Activated CD8-positive, alpha-beta T cell treated with anti-CD3 and anti-CD28 coated beads for 36 hours (primary cell): ENCODE measurements at regions not wholly inside any gene's neighbourhood (a gene's known extent, or its start where the extent isn't known, plus 50 kb on each side); places are given as distances from the start of the nearest gene placed in this dataset.
A peak's percentile ranks its signal among the peaks of the same experiment; 100 is the strongest.

Experiments used
- ATAC-seq: fragments of 200-7000 bp; cut with Tn5 transposase; one replicate; pipeline ENCODE4 v1.10.0; 2021; ENCODE audit warnings: mild to moderate bottlenecking, moderate library complexity
- CTCF ChIA-PET: fragments of 350-600 bp; sonication (Branson Sonifier 250); formaldehyde crosslinking; loops from one replicate; lab custom pipeline; 2021; ENCODE audit warnings: antibody characterized with exemption; lab: Charles Lee
- POLR2A ChIA-PET: fragments of 350-600 bp; sonication (Branson Sonifier 250); formaldehyde crosslinking; loops from one replicate; lab custom pipeline; 2021; ENCODE audit warnings: antibody characterized with exemption; lab: Charles Lee
- DNase-seq: peaks from one replicate; pipeline ENCODE4 v3.0.0-alpha.2; 2020
- H3K27ac Mint-ChIP-seq: one replicate; pipeline ENCODE4 v1.8.0; 2021; ENCODE audit warnings: mild to moderate bottlenecking, mixed read lengths
- H3K27me3 Mint-ChIP-seq: one replicate; pipeline ENCODE4 v1.8.0; 2021; ENCODE audit warnings: mixed read lengths
- H3K36me3 Mint-ChIP-seq: one replicate; pipeline ENCODE4 v1.8.0; 2021; ENCODE audit warnings: low read depth, mixed read lengths
- H3K4me1 Mint-ChIP-seq: one replicate; pipeline ENCODE4 v1.8.0; 2021; ENCODE audit warnings: low read depth, mixed read lengths
- H3K4me3 Mint-ChIP-seq: one replicate; pipeline ENCODE4 v1.8.0; 2021; ENCODE audit warnings: mild to moderate bottlenecking, moderate library complexity, mixed read lengths
- H3K9me3 Mint-ChIP-seq: one replicate; pipeline ENCODE4 v1.8.0; 2021; ENCODE audit warnings: mixed read lengths
- intact Hi-C: fragments of 100-400 bp; cut with micrococcal nuclease; formaldehyde crosslinking; loops from one replicate; pipeline ENCODE4 v1.10.0; 2022
- TF ChIP-seq, protein P1 (sequence below): fragments of 200-600 bp; IDR thresholded peaks from one replicate; pipeline ENCODE4 v1.8.0; 2022; ENCODE audit warnings: antibody characterized with exemption, mild to moderate bottlenecking

DNA sequence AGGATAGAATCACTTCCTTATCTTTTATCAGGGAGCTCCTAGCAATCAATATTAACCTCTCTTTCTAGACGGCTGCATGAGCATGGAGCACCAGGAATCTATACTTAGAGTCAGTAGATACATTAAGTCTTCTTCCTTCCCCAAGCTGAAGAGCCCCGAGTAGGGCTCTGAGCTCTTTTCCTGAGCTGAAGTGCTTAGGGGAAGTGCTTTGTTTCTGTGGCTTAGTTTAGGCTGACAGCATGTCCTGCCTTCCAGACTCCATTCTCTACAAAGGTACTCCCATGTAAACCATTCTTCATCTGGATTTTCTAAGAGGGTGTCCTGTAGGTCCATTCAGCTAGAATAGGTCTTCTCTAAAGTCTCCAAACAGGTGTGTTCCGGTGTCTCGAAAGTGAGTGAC is 127.5 kb upstream of the AFF2 start:
- intact Hi-C loops = no loop called here
- no peak overlapping the region for H3K4me3 Mint-ChIP-seq
- no peak overlapping the region for H3K27ac Mint-ChIP-seq
- H3K36me3 Mint-ChIP-seq = no peaks in the 10 kb centered on the region
- peaks cover 5% of the 10 kb centered on the region for H3K9me3 Mint-ChIP-seq
- H3K4me1 Mint-ChIP-seq = peaks cover 6% of the 10 kb centered on the region
- ChIA-PET POLR2A (no interaction called here), CTCF (no interaction called here)
- DNase-seq (no peak), ATAC-seq (no peak)
- TF ChIP-seq, protein P1, sequence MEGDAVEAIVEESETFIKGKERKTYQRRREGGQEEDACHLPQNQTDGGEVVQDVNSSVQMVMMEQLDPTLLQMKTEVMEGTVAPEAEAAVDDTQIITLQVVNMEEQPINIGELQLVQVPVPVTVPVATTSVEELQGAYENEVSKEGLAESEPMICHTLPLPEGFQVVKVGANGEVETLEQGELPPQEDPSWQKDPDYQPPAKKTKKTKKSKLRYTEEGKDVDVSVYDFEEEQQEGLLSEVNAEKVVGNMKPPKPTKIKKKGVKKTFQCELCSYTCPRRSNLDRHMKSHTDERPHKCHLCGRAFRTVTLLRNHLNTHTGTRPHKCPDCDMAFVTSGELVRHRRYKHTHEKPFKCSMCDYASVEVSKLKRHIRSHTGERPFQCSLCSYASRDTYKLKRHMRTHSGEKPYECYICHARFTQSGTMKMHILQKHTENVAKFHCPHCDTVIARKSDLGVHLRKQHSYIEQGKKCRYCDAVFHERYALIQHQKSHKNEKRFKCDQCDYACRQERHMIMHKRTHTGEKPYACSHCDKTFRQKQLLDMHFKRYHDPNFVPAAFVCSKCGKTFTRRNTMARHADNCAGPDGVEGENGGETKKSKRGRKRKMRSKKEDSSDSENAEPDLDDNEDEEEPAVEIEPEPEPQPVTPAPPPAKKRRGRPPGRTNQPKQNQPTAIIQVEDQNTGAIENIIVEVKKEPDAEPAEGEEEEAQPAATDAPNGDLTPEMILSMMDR = no peak
- no peaks in the 10 kb centered on the region for H3K27me3 Mint-ChIP-seq

- DNase-seq (no peak), ATAC-seq (no peak)
- CTCF ChIA-PET = no interaction called here
- peaks cover 5% of the 10 kb centered on the region for H3K9me3 Mint-ChIP-seq
- POLR2A ChIA-PET = no interaction called here
- no peaks in the 10 kb centered on the region for H3K36me3 Mint-ChIP-seq
- peaks cover 12% of the 10 kb centered on the region for H3K4me1 Mint-ChIP-seq
- no peak overlapping the region for H3K4me3 Mint-ChIP-seq
- intact Hi-C loops = no loop called here
- H3K27ac Mint-ChIP-seq = no peak overlapping the region
- TF ChIP-seq, protein P1 = no peak
- no peaks in the 10 kb centered on the region for H3K27me3 Mint-ChIP-seq
Measured at GRCh38 chrX:148376342-148376741, 124.1 kb upstream of the AFF2 start.

- ChIA-PET POLR2A (interaction anchor here (0.8 kb wide), 1 partner anchor 70 kb away, joined by 4 read pairs; no protein-coding TSS in a partner anchor), CTCF (interaction anchor here (0.7 kb wide), 1 partner anchor 286 kb away, joined by 3 read pairs; no protein-coding TSS in a partner anchor)
- no peaks in the 10 kb centered on the region for H3K36me3 Mint-ChIP-seq
- peak; percentile 17 for DNase-seq
- H3K27me3 Mint-ChIP-seq = no peaks in the 10 kb centered on the region
- H3K4me1 Mint-ChIP-seq = peaks cover 22% of the 10 kb centered on the region
- peak overlapping the region; percentile 94 for H3K27ac Mint-ChIP-seq
- TF ChIP-seq, protein P1 = no peak
- H3K4me3 Mint-ChIP-seq = peak overlapping the region; percentile 73
- intact Hi-C loops = loop anchor here (5.0 to 10.0 kb wide), 3 partner anchors 87 to 245 kb away; no protein-coding TSS in a partner anchor
- H3K9me3 Mint-ChIP-seq = peaks cover 4% of the 10 kb centered on the region
- no peak for ATAC-seq
Measured at GRCh38 chrX:148380107-148380506, 120.3 kb upstream of the AFF2 start.

GRCh38 chrX:148380650-148381561 is 119.5 kb upstream of the AFF2 start:
- DNase-seq (peak; percentile 77), ATAC-seq (peak; percentile 93)
- Mint-ChIP-seq H3K9me3 (no peaks in the 10 kb centered on the region), H3K27ac (peak overlapping the region; percentile 94), H3K4me1 (peaks cover 22% of the 10 kb centered on the region), H3K36me3 (no peaks in the 10 kb centered on the region), H3K27me3 (no peaks in the 10 kb centered on the region), H3K4me3 (peak overlapping the region; percentile 73)
- ChIA-PET CTCF (no interaction called here), POLR2A (no interaction called here)
- TF ChIP-seq, protein P1 = no peak
- intact Hi-C loops = loop anchor here (5.0 to 10.0 kb wide), 3 partner anchors 86 to 246 kb away; no protein-coding TSS in a partner anchor

- peak overlapping the region; percentile 94 for H3K27ac Mint-ChIP-seq
- no peaks in the 10 kb centered on the region for H3K36me3 Mint-ChIP-seq
- H3K9me3 Mint-ChIP-seq = no peaks in the 10 kb centered on the region
- DNase-seq (peak; percentile 5), ATAC-seq (peak; percentile 43)
- peak overlapping the region; percentile 73 for H3K4me3 Mint-ChIP-seq
- POLR2A ChIA-PET = no interaction called here
- intact Hi-C loops = loop anchor here (5.0 to 10.0 kb wide), 3 partner anchors 86 to 247 kb away; no protein-coding TSS in a partner anchor
- no peaks in the 10 kb centered on the region for H3K27me3 Mint-ChIP-seq
- TF ChIP-seq, protein P1 = no peak
- CTCF ChIA-PET = no interaction called here
- H3K4me1 Mint-ChIP-seq = peaks cover 22% of the 10 kb centered on the region
Measured at GRCh38 chrX:148381603-148382002, 118.8 kb upstream of the AFF2 start.
